CD14-positive monocyte (primary cell): ENCODE measurements at regions not wholly inside any gene's neighbourhood (a gene's known extent, or its start where the extent isn't known, plus 50 kb on each side); places are given as distances from the start of the nearest gene placed in this dataset.

Source experiments
- DNase-seq, 3 donors: peaks; one replicate each; pipeline ENCODE4 v3.0.0-alpha.2; 2011 to 2022
- H2AFZ ChIP-seq: 2 replicates; pipeline ENCODE4 v1.6.0; 2012; ENCODE audit warnings: mild to moderate bottlenecking, low read depth, low read length, inconsistent platforms; ENCODE audit not compliant: insufficient read depth, poor library complexity, severe bottlenecking
- H3K27ac ChIP-seq, 2 donors: 1 replicate in 1 of 2; 2 replicates in 1 of 2; pipeline ENCODE4 v1.5.1; 2012 to 2013; ENCODE audit warnings: low read length in 2 of 2, control low read depth in 1 of 2, inconsistent platforms in 1 of 2, low read depth in 1 of 2, mild to moderate bottlenecking in 1 of 2
- H3K27me3 ChIP-seq, 2 donors: one replicate each; pipeline versions ENCODE4 v1.6.0 to v1.6.1; 2011 to 2013; ENCODE audit warnings: low read length in 2 of 2; ENCODE audit not compliant: control insufficient read depth in 2 of 2, insufficient read depth in 2 of 2
- H3K36me3 ChIP-seq, 2 donors: replicated peaks in 1 of 2; 1 replicate in 1 of 2; 2 replicates in 1 of 2; pipeline versions ENCODE4 v1.5.1 to v1.6.1; 2012 to 2013; ENCODE audit warnings: low read length in 2 of 2, control low read depth in 1 of 2, inconsistent platforms in 1 of 2, mild to moderate bottlenecking in 1 of 2; ENCODE audit not compliant: insufficient read depth in 2 of 2, control insufficient read depth in 1 of 2
- H3K4me1 ChIP-seq, 2 donors: 1 replicate in 1 of 2; 2 replicates in 1 of 2; pipeline versions ENCODE4 v1.5.1 to v1.6.1; 2012 to 2013; ENCODE audit warnings: low read length in 2 of 2, control low read depth in 1 of 2, inconsistent platforms in 1 of 2, mild to moderate bottlenecking in 1 of 2, moderate library complexity in 1 of 2; ENCODE audit not compliant: insufficient read depth in 2 of 2, control insufficient read depth in 1 of 2
- H3K4me2 ChIP-seq: replicated peaks from 2 replicates; pipeline ENCODE3; 2012; ENCODE audit warnings: low read length, moderate library complexity, mild to moderate bottlenecking; ENCODE audit not compliant: poor library complexity, severe bottlenecking; ENCODE audit errors: extremely low read depth
- H3K4me3 ChIP-seq, 3 experiments: fragments of 200-600 bp in 1 of 3; sonication (generic) in 1 of 3; replicated peaks in 1 of 3; 1 replicate in 2 of 3; 2 replicates in 1 of 3; pipeline ENCODE4 v1.5.1; 2011 to 2013; ENCODE audit warnings: low read length in 3 of 3, mild to moderate bottlenecking in 3 of 3, control low read depth in 2 of 3, low read depth in 2 of 3, inconsistent platforms in 1 of 3, moderate library complexity in 1 of 3
- H3K79me2 ChIP-seq: 2 replicates; pipeline ENCODE4 v1.6.0; 2012; ENCODE audit warnings: mild to moderate bottlenecking, control low read depth, inconsistent platforms, low read length, moderate library complexity; ENCODE audit not compliant: insufficient read depth
- H3K9ac ChIP-seq: 2 replicates; pipeline ENCODE4 v1.6.0; 2017; ENCODE audit warnings: low read length, mild to moderate bottlenecking; ENCODE audit not compliant: insufficient read depth, poor library complexity, severe bottlenecking
- H3K9me3 ChIP-seq, 2 donors: replicated peaks in 1 of 2; 1 replicate in 1 of 2; 2 replicates in 1 of 2; pipeline versions ENCODE4 v1.5.1 to v1.6.1; 2012 to 2013; ENCODE audit warnings: low read length in 2 of 2, control low read depth in 1 of 2; ENCODE audit not compliant: control insufficient read depth in 1 of 2, insufficient read depth in 1 of 2
- H4K20me1 ChIP-seq: 2 replicates; pipeline ENCODE4 v1.6.0; 2012; ENCODE audit warnings: mild to moderate bottlenecking, low read length, control low read depth, moderate library complexity; ENCODE audit not compliant: insufficient read depth
- H3K27ac Mint-ChIP-seq, 7 donors: one replicate each; pipeline ENCODE4 v1.8.0; 2020; ENCODE audit warnings: mild to moderate bottlenecking in 7 of 7, mixed read lengths in 7 of 7, moderate library complexity in 6 of 7, inconsistent platforms in 2 of 7
- H3K27me3 Mint-ChIP-seq, 3 donors: one replicate each; pipeline ENCODE4 v1.8.0; 2021 to 2022; ENCODE audit warnings: low read depth in 3 of 3, mild to moderate bottlenecking in 3 of 3, mixed read lengths in 3 of 3, moderate library complexity in 3 of 3, inconsistent platforms in 1 of 3
- H3K36me3 Mint-ChIP-seq, 2 donors: one replicate each; pipeline ENCODE4 v1.8.0; 2020; ENCODE audit warnings: mixed read lengths in 2 of 2, inconsistent platforms in 1 of 2, mild to moderate bottlenecking in 1 of 2
- H3K4me1 Mint-ChIP-seq: one replicate; pipeline ENCODE4 v1.8.0; 2020; ENCODE audit warnings: mild to moderate bottlenecking, mixed read lengths
- H3K4me3 Mint-ChIP-seq, 2 donors: one replicate each; pipeline ENCODE4 v1.8.0; 2020; ENCODE audit warnings: mild to moderate bottlenecking in 2 of 2, mixed read lengths in 2 of 2, moderate library complexity in 1 of 2
- H3K9me3 Mint-ChIP-seq, 7 donors: one replicate each; pipeline ENCODE4 v1.8.0; 2020 to 2022; ENCODE audit warnings: mixed read lengths in 7 of 7, mild to moderate bottlenecking in 6 of 7, moderate library complexity in 6 of 7, inconsistent platforms in 2 of 7
- CTCF ChIP-seq: fragments of 200-600 bp; IDR thresholded peaks from one replicate; pipeline ENCODE4 v1.8.0; 2022; ENCODE audit warnings: antibody characterized with exemption, mild to moderate bottlenecking
- WGBS: methylation state at CpG from one replicate; pipeline ENCODE4 v1.1.5; 2013; ENCODE audit warnings: missing lambda C conversion rate; ENCODE audit not compliant: insufficient coverage; 5-methylcytosine and 5-hydroxymethylcytosine counted together
- intact Hi-C, 2 donors: fragments of 100-400 bp; cut with micrococcal nuclease; formaldehyde crosslinking; loops; one replicate each; pipeline versions ENCODE4 v1.15.0 to v1.15.1; 2023

- intact Hi-C loops = no loop called here
- Mint-ChIP-seq H3K27me3 (no peaks in the 10 kb centered on the region), H3K36me3 (no peaks in the 10 kb centered on the region), H3K27ac (no peak overlapping the region), H3K4me1 (no peaks in the 10 kb centered on the region), H3K9me3 (peaks cover 0 to 5% (median 3%) of the 10 kb centered on the region in 7 donors), H3K4me3 (no peak overlapping the region)
- TF ChIP-seq CTCF = no peak
- H3K4me1 ChIP-seq = no peaks in the 10 kb centered on the region
- no peak overlapping the region for H3K9ac ChIP-seq
- DNase-seq = no peak
- 100% methylated on average over 2 of the region's 6 CpGs for WGBS
- H3K4me2 ChIP-seq = no peak overlapping the region
- H3K27me3 ChIP-seq = no peaks in the 10 kb centered on the region
- no peaks in the 10 kb centered on the region for H4K20me1 ChIP-seq
- no peak overlapping the region for H3K27ac ChIP-seq
- no peaks in the 10 kb centered on the region for H3K36me3 ChIP-seq
- H3K79me2 ChIP-seq = no peaks in the 10 kb centered on the region
- H3K4me3 ChIP-seq = no peak overlapping the region
- H3K9me3 ChIP-seq = no peaks in the 10 kb centered on the region
- no peak overlapping the region for H2AFZ ChIP-seq
Measured at GRCh38 chr7:115299397-115300037, 377.6 kb downstream of the MDFIC start.

GRCh38 chr7:115297656-115298055 is 375.8 kb downstream of the MDFIC start:
- Mint-ChIP-seq H3K27me3 (no peaks in the 10 kb centered on the region), H3K9me3 (peaks cover 0 to 3% (median 1%) of the 10 kb centered on the region in 7 donors), H3K27ac (no peak overlapping the region), H3K4me1 (no peaks in the 10 kb centered on the region), H3K4me3 (no peak overlapping the region), H3K36me3 (no peaks in the 10 kb centered on the region)
- Histone ChIP-seq H3K79me2 (no peaks in the 10 kb centered on the region), H3K9me3 (no peaks in the 10 kb centered on the region), H2AFZ (no peak overlapping the region), H3K4me1 (no peaks in the 10 kb centered on the region), H3K27me3 (no peaks in the 10 kb centered on the region), H3K9ac (no peak overlapping the region), H3K36me3 (no peaks in the 10 kb centered on the region), H4K20me1 (no peaks in the 10 kb centered on the region), H3K27ac (no peak overlapping the region), H3K4me2 (no peak overlapping the region), H3K4me3 (no peak overlapping the region)
- intact Hi-C loops = no loop called here
- TF ChIP-seq CTCF = no peak
- no peak for DNase-seq
